Trophoblast cell (in vitro differentiated cells and primary cell): ENCODE measurements at regions not wholly inside any gene's neighbourhood (a gene's known extent, or its start where the extent isn't known, plus 50 kb on each side); places are given as distances from the start of the nearest gene placed in this dataset.

Experiments
- DNase-seq, 2 donors: peaks; one replicate each; pipeline ENCODE4 v3.0.0-alpha.2; 2016
- H2AFZ ChIP-seq: 2 replicates; pipeline ENCODE4 v1.6.1; 2013; ENCODE audit warnings: low read length, moderate library complexity, mild to moderate bottlenecking; ENCODE audit not compliant: insufficient read depth, poor library complexity
- H2AK5ac ChIP-seq: 2 replicates; pipeline ENCODE4 v1.6.1; 2013; ENCODE audit warnings: mild to moderate bottlenecking, low read length
- H2BK120ac ChIP-seq: 2 replicates; pipeline ENCODE4 v1.6.1; 2013; ENCODE audit warnings: low read length, mild to moderate bottlenecking, moderate library complexity; ENCODE audit not compliant: insufficient read depth, poor library complexity
- H2BK12ac ChIP-seq: 2 replicates; pipeline ENCODE4 v1.6.1; 2013; ENCODE audit warnings: mild to moderate bottlenecking, low read length, moderate library complexity
- H2BK5ac ChIP-seq: 2 replicates; pipeline ENCODE4 v1.6.1; 2013; ENCODE audit warnings: low read length, low read depth, moderate library complexity, mild to moderate bottlenecking; ENCODE audit not compliant: poor library complexity
- H3K14ac ChIP-seq: 2 replicates; pipeline ENCODE4 v1.6.1; 2013; ENCODE audit warnings: mild to moderate bottlenecking, low read length
- H3K18ac ChIP-seq: 2 replicates; pipeline ENCODE4 v1.6.1; 2013; ENCODE audit warnings: mild to moderate bottlenecking, low read length
- H3K23ac ChIP-seq: 2 replicates; pipeline ENCODE4 v1.6.1; 2013; ENCODE audit warnings: low read length
- H3K27ac ChIP-seq: 2 replicates; pipeline ENCODE4 v1.5.1; 2013; ENCODE audit warnings: low read depth, mild to moderate bottlenecking, inconsistent platforms, low read length, moderate library complexity
- H3K27me3 ChIP-seq: 2 replicates; pipeline ENCODE4 v1.6.1; 2013; ENCODE audit warnings: inconsistent platforms, mild to moderate bottlenecking, low read length, moderate library complexity; ENCODE audit not compliant: insufficient read depth
- H3K36me3 ChIP-seq, 2 experiments: 1 replicate in 1 of 2; 2 replicates in 1 of 2; pipeline ENCODE4 v1.6.1; 2013; ENCODE audit warnings: low read length in 2 of 2, mild to moderate bottlenecking in 2 of 2, moderate library complexity in 1 of 2; ENCODE audit not compliant: insufficient read depth in 2 of 2, control insufficient read depth in 1 of 2
- H3K4ac ChIP-seq: 2 replicates; pipeline ENCODE4 v1.6.1; 2013; ENCODE audit warnings: low read depth, mild to moderate bottlenecking, low read length, moderate library complexity
- H3K4me1 ChIP-seq, 2 experiments: 1 replicate in 1 of 2; 2 replicates in 1 of 2; pipeline ENCODE4 v1.6.1; 2013; ENCODE audit warnings: low read length in 2 of 2, mild to moderate bottlenecking in 2 of 2, moderate library complexity in 1 of 2; ENCODE audit not compliant: insufficient read depth in 2 of 2, control insufficient read depth in 1 of 2
- H3K4me2 ChIP-seq: 2 replicates; pipeline ENCODE4 v1.6.1; 2013; ENCODE audit warnings: inconsistent platforms, mild to moderate bottlenecking, low read length, moderate library complexity
- H3K4me3 ChIP-seq: 2 replicates; pipeline ENCODE4 v1.5.1; 2013; ENCODE audit warnings: mild to moderate bottlenecking, low read depth, low read length, inconsistent platforms
- H3K79me1 ChIP-seq: one replicate; pipeline ENCODE4 v1.6.1; 2013; ENCODE audit warnings: low read length
- H3K79me2 ChIP-seq: 2 replicates; pipeline ENCODE4 v1.6.1; 2013; ENCODE audit warnings: low read length, mild to moderate bottlenecking; ENCODE audit not compliant: control insufficient read depth, insufficient read depth, poor library complexity
- H3K9ac ChIP-seq: 2 replicates; pipeline ENCODE4 v1.6.1; 2013; ENCODE audit warnings: mild to moderate bottlenecking, low read length
- H3K9me3 ChIP-seq: 2 replicates; pipeline ENCODE4 v1.6.1; 2013; ENCODE audit warnings: low read depth, mild to moderate bottlenecking, control low read depth, inconsistent platforms, low read length; ENCODE audit not compliant: insufficient read depth
- H4K12ac ChIP-seq: 2 replicates; pipeline ENCODE4 v1.6.1; 2013; ENCODE audit warnings: low read depth, mild to moderate bottlenecking, low read length, moderate library complexity
- H4K8ac ChIP-seq: 2 replicates; pipeline ENCODE4 v1.6.1; 2013; ENCODE audit warnings: low read depth, mild to moderate bottlenecking, low read length, moderate library complexity
- H4K91ac ChIP-seq: one replicate; pipeline ENCODE4 v1.6.1; 2013; ENCODE audit warnings: low read depth, mild to moderate bottlenecking, low read length, moderate library complexity
- WGBS: extraction: QIAGEN DNeasy Blood & Tissue Kit; methylation state at CpG from one replicate; pipeline ENCODE4 v1.1.7; 2013; ENCODE audit warnings: missing lambda C conversion rate; ENCODE audit not compliant: insufficient read length, insufficient coverage; ENCODE audit errors: extremely low coverage; 5-methylcytosine and 5-hydroxymethylcytosine counted together

DNA sequence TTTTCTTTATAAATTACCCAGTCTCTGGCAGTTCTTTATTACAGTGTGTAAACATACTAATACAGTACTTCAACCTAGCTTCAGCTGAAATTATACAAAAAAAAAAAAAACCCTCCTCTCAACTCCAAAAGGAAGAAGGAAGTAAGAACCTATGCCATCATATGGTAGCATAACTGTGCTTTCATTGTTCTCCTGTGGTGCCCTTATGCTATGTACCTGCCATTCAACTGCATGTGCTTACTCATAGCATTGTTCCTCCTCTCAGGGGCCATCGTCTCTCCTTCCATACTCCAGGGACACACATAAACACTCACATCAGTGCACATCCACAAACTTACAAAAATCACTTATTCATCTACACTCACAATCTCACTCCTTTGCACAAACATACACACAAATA, 470.1 kb upstream of the HS3ST1 start:
- Histone ChIP-seq H3K23ac (no peak overlapping the region), H3K9me3 (peaks cover 3% of the 10 kb centered on the region), H3K4me2 (no peak overlapping the region), H4K8ac (no peak overlapping the region), H3K27ac (no peak overlapping the region), H3K4me3 (no peak overlapping the region), H3K36me3 (no peaks in the 10 kb centered on the region), H3K4me1 (no peaks in the 10 kb centered on the region), H4K12ac (no peak overlapping the region), H3K14ac (no peak overlapping the region), H3K79me1 (no peaks in the 10 kb centered on the region), H2BK5ac (no peak overlapping the region), H3K9ac (no peak overlapping the region), H2AK5ac (no peak overlapping the region), H2AFZ (no peak overlapping the region), H2BK120ac (no peak overlapping the region), H2BK12ac (no peak overlapping the region), H3K18ac (no peak overlapping the region), H4K91ac (no peak overlapping the region), H3K27me3 (no peaks in the 10 kb centered on the region), H3K79me2 (no peaks in the 10 kb centered on the region), H3K4ac (no peak overlapping the region)
- no CpG with 5 or more reads among the region's 1 CpG for WGBS
- no peak for DNase-seq

DNA sequence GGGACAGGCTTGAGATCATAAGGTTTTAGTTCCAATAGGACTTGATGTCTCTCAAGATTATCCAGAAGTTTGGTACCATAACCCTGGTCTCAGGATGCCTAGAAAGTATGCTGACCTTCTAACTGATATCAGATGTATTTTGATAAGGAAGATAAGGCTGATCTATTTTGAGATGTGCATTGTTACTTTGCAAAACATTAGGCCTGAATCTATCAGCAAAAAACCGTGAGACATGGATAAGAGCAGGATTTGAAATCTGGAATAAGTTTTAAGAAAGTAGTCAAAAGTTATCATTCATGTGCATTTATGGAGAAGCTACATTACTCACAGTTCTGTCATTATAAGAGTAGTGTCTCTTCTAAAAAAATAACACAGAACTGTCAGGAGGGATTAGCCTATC, 467.1 kb upstream of the HS3ST1 start:
- no peak overlapping the region for H2AFZ ChIP-seq
- no peak for DNase-seq
- no CpG with 5 or more reads among the region's 1 CpG for WGBS
- H3K4ac ChIP-seq: no peak overlapping the region
- H2BK120ac ChIP-seq: no peak overlapping the region
- H3K27me3 ChIP-seq: no peaks in the 10 kb centered on the region
- H3K23ac ChIP-seq: no peak overlapping the region
- H3K36me3 ChIP-seq: no peaks in the 10 kb centered on the region
- H3K79me1 ChIP-seq: no peaks in the 10 kb centered on the region
- H3K14ac ChIP-seq: no peak overlapping the region
- no peak overlapping the region for H4K12ac ChIP-seq
- H4K91ac ChIP-seq: no peak overlapping the region
- no peak overlapping the region for H3K4me3 ChIP-seq
- H3K27ac ChIP-seq: no peak overlapping the region
- no peak overlapping the region for H3K9ac ChIP-seq
- no peak overlapping the region for H2AK5ac ChIP-seq
- no peak overlapping the region for H3K18ac ChIP-seq
- no peak overlapping the region for H2BK5ac ChIP-seq
- H3K4me2 ChIP-seq: no peak overlapping the region
- no peak overlapping the region for H2BK12ac ChIP-seq
- H3K4me1 ChIP-seq: no peaks in the 10 kb centered on the region
- H4K8ac ChIP-seq: no peak overlapping the region
- H3K9me3 ChIP-seq: peaks cover 3% of the 10 kb centered on the region
- no peaks in the 10 kb centered on the region for H3K79me2 ChIP-seq

DNA sequence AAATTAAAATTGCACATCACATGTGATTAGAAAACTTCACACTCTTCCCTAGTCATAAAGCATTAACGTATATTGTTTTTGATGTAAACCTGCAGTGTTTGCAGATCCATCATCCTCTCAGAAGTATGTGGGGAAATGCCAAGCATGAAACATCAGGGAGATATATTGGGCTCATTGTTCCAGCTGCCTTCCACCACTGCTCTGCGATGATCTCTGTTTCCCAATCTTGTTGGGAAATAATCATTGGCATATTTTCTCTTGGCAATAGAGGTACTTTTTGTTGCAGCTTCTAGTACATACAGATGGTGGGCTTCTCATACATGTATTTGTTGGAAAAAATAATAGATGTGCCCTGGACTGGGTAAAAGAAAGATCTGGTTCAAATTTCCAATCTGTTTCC, 466.3 kb upstream of the HS3ST1 start:
- WGBS: no CpG with 5 or more reads among the region's 2 CpGs
- no peak overlapping the region for H3K4ac ChIP-seq

DNA sequence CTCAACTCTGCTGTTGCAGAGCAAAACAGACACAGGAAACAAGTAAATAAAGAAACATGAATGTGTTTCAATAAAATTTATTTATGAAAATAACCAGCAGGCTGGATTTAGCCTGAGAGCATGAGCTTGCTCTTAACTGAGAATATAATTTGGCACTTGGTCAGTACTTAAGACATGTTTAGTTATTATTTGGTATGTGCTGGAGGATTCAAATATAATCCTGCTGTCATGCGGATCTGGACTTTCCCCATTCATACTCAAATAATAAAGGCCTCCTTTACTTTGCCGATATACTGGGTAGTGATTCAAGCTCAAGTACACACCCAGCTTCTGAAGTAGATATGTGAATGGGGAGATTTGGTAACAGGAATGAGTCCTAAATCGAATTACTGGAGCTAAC, 465.5 kb upstream of the HS3ST1 start:
- Histone ChIP-seq H3K36me3 (no peaks in the 10 kb centered on the region), H2BK120ac (no peak overlapping the region), H3K9me3 (peaks cover 3% of the 10 kb centered on the region), H3K23ac (no peak overlapping the region), H3K9ac (no peak overlapping the region), H3K27ac (no peak overlapping the region), H4K12ac (no peak overlapping the region), H2BK5ac (no peak overlapping the region), H3K79me2 (no peaks in the 10 kb centered on the region), H3K79me1 (no peaks in the 10 kb centered on the region), H3K4ac (no peak overlapping the region), H3K18ac (no peak overlapping the region), H2BK12ac (no peak overlapping the region), H3K4me3 (no peak overlapping the region), H2AFZ (no peak overlapping the region), H3K4me1 (no peaks in the 10 kb centered on the region), H3K4me2 (no peak overlapping the region), H4K91ac (no peak overlapping the region), H4K8ac (no peak overlapping the region), H3K14ac (no peak overlapping the region), H2AK5ac (no peak overlapping the region), H3K27me3 (no peaks in the 10 kb centered on the region)
- no CpG with 5 or more reads among the region's 3 CpGs for WGBS
- no peak for DNase-seq

More for the DNA sequence above, 466.3 kb upstream of the HS3ST1 start:
- no peak overlapping the region for H4K91ac ChIP-seq
- H2BK120ac ChIP-seq: no peak overlapping the region
- H3K4me3 ChIP-seq: no peak overlapping the region
- H3K23ac ChIP-seq: no peak overlapping the region
- no peak overlapping the region for H2AK5ac ChIP-seq
- H3K4me2 ChIP-seq: no peak overlapping the region
- no peak overlapping the region for H4K8ac ChIP-seq
- H4K12ac ChIP-seq: no peak overlapping the region
- no peaks in the 10 kb centered on the region for H3K27me3 ChIP-seq
- no peak overlapping the region for H3K18ac ChIP-seq
- no peaks in the 10 kb centered on the region for H3K79me2 ChIP-seq
- H3K14ac ChIP-seq: no peak overlapping the region
- H3K9me3 ChIP-seq: peaks cover 3% of the 10 kb centered on the region
- no peaks in the 10 kb centered on the region for H3K4me1 ChIP-seq
- no peak overlapping the region for H2BK5ac ChIP-seq
- no peak for DNase-seq
- H3K9ac ChIP-seq: no peak overlapping the region
- no peak overlapping the region for H3K27ac ChIP-seq
- H3K79me1 ChIP-seq: no peaks in the 10 kb centered on the region
- H2AFZ ChIP-seq: no peak overlapping the region
- no peak overlapping the region for H2BK12ac ChIP-seq
- no peaks in the 10 kb centered on the region for H3K36me3 ChIP-seq
